Uterus (tissue), 2 donors: ENCODE measurements at regions not wholly inside any gene's neighbourhood (a gene's known extent, or its start where the extent isn't known, plus 50 kb on each side); places are given as distances from the start of the nearest gene placed in this dataset.

ENCODE experiments used
- CTCF ChIP-seq, 4 experiments: fragments of 200-600 bp in 2 of 4; fragments of 450-650 bp in 2 of 4; sonication (generic) in 2 of 4; IDR thresholded peaks; one replicate each; pipeline ENCODE4 v1.5.1; 2016 to 2019; ENCODE audit warnings: antibody characterized with exemption in 4 of 4, mild to moderate bottlenecking in 2 of 4, moderate library complexity in 1 of 4
- POLR2A ChIP-seq, 2 donors: fragments of 450-650 bp; IDR thresholded peaks; one replicate each; pipeline ENCODE4 v1.6.1; 2016; ENCODE audit warnings: antibody characterized with exemption in 2 of 2, mild to moderate bottlenecking in 1 of 2, moderate library complexity in 1 of 2

- TF ChIP-seq CTCF (IDR thresholded peaks at IDR 0.05) (no peak), POLR2A (IDR thresholded peaks at IDR 0.05) (no peak)
These were observed 522.6 kb downstream of the NTRK3 start for GRCh38 chr15:87733977-87734376.
